ENCODE measurements at regions not wholly inside any gene's neighbourhood (a gene's known extent, or its start where the extent isn't known, plus 50 kb on each side); places are given as distances from the start of the nearest gene placed in this dataset.

GRCh38 chr5:98992552-98992951 is 63.7 kb upstream of the CHD1 start:
- no peak overlapping the region for H3K4me3 ChIP-seq
- no peaks in the 10 kb centered on the region for H3K4me1 ChIP-seq
- no peak for ATAC-seq
- H3K27me3 ChIP-seq = no peaks in the 10 kb centered on the region
- no peaks in the 10 kb centered on the region for H3K36me3 ChIP-seq
- H3K9me3 ChIP-seq = no peaks in the 10 kb centered on the region
- H3K27ac ChIP-seq = no peak overlapping the region
- no peak for TF ChIP-seq POLR2A (IDR thresholded peaks at IDR 0.05)
- no peak for TF ChIP-seq EP300 (IDR thresholded peaks at IDR 0.05)
- TF ChIP-seq POLR2AphosphoS5 (IDR thresholded peaks at IDR 0.05) = no peak
- TF ChIP-seq CTCF (IDR thresholded peaks at IDR 0.05) = no peak

GRCh38 chr5:98989727-98990126 is 60.9 kb upstream of the CHD1 start:
- no peak for TF ChIP-seq EP300 (IDR thresholded peaks at IDR 0.05)
- TF ChIP-seq CTCF (IDR thresholded peaks at IDR 0.05) = no peak
- TF ChIP-seq POLR2AphosphoS5 (IDR thresholded peaks at IDR 0.05) = no peak
- no peak for TF ChIP-seq POLR2A (IDR thresholded peaks at IDR 0.05)
- no peaks in the 10 kb centered on the region for H3K9me3 ChIP-seq
- H3K27me3 ChIP-seq = no peaks in the 10 kb centered on the region
- H3K27ac ChIP-seq = no peak overlapping the region
- no peak overlapping the region for H3K4me3 ChIP-seq
- ATAC-seq = no peak
- no peaks in the 10 kb centered on the region for H3K36me3 ChIP-seq
- WGBS, 2 donors (ENCODE audit: low coverage in 1 of 2) = 58 to 78% methylated on average over 3 of the region's 3 CpGs
- H3K4me1 ChIP-seq = no peaks in the 10 kb centered on the region

- Histone ChIP-seq H3K27ac (no peak overlapping the region), H3K9me3 (no peaks in the 10 kb centered on the region), H3K4me1 (no peaks in the 10 kb centered on the region), H3K4me3 (no peak overlapping the region), H3K36me3 (no peaks in the 10 kb centered on the region), H3K27me3 (no peaks in the 10 kb centered on the region)
- ATAC-seq = no peak
- TF ChIP-seq POLR2AphosphoS5 (IDR thresholded peaks at IDR 0.05) = no peak
- WGBS, 2 donors (ENCODE audit: low coverage in 1 of 2) = 81 to 82% methylated on average over 3 of the region's 3 CpGs
Observed at GRCh38 chr5:98986587-98986986, 57.8 kb upstream of the CHD1 start.

- Histone ChIP-seq H3K27me3 (no peaks in the 10 kb centered on the region), H3K9me3 (no peaks in the 10 kb centered on the region), H3K27ac (no peak overlapping the region), H3K36me3 (no peaks in the 10 kb centered on the region), H3K4me1 (no peaks in the 10 kb centered on the region), H3K4me3 (no peak overlapping the region)
- ATAC-seq = no peak
- TF ChIP-seq CTCF (IDR thresholded peaks at IDR 0.05) (no peak), POLR2A (IDR thresholded peaks at IDR 0.05) (no peak), POLR2AphosphoS5 (IDR thresholded peaks at IDR 0.05) (no peak), EP300 (IDR thresholded peaks at IDR 0.05) (no peak)
- WGBS, 2 donors (ENCODE audit: low coverage in 1 of 2) = 75 to 81% methylated on average over 2 to 3 of the region's 3 CpGs
Observed at GRCh38 chr5:98982880-98983279, 54.1 kb upstream of the CHD1 start.

Small RNAs in the stretch of these regions (small RNA-seq; reads per million reads assigned to genes)
- gene MTND4LP5 (0 reads per million in 4 donors), gene RF00019 (0 reads per million in 4 donors), gene RNU6-1119P (0 reads per million in 4 donors)
